ENCODE measurements at regions not wholly inside any gene's neighbourhood (a gene's known extent, or its start where the extent isn't known, plus 50 kb on each side); places are given as distances from the start of the nearest gene placed in this dataset.

- TF ChIP-seq TAF1 (IDR thresholded peaks at IDR 0.05; ENCODE audit: low read depth) (no peak), EP300 (IDR thresholded peaks at IDR 0.05; ENCODE audit: borderline replicate concordance) (no peak), FOXM1 (IDR thresholded peaks at IDR 0.05; ENCODE audit: borderline replicate concordance, low read depth) (no peak), RAD21 (IDR thresholded peaks at IDR 0.05; ENCODE audit: low read depth) (no peak), EGR1 (IDR thresholded peaks at IDR 0.05) (no peak), NFIC (IDR thresholded peaks at IDR 0.05) (no peak), YY1 (IDR thresholded peaks at IDR 0.05; ENCODE audit: low read depth) (no peak), USF1 (IDR thresholded peaks at IDR 0.05) (no peak), MAX (IDR thresholded peaks at IDR 0.05) (no peak), REST (IDR thresholded peaks at IDR 0.05; ENCODE audit: low read depth) (no peak), CREB1 (IDR thresholded peaks at IDR 0.05; ENCODE audit: low read depth) (no peak), TEAD4 (IDR thresholded peaks at IDR 0.05) (no peak)
Measured at GRCh38 chr5:6082685-6083084, 295.7 kb downstream of the MED10 start.
